Thoracic aorta (tissue), 2 donors: ENCODE measurements at regions not wholly inside any gene's neighbourhood (a gene's known extent, or its start where the extent isn't known, plus 50 kb on each side); places are given as distances from the start of the nearest gene placed in this dataset.

Experiments
- ATAC-seq: fragments of 150-250 bp; one replicate; pipeline ENCODE4 v1.8.0; 2017; ENCODE audit warnings: low read depth; ENCODE audit not compliant: insufficient number of reproducible peaks, low FRiP score
- DNase-seq: peaks from one replicate; pipeline ENCODE4 v3.0.0-alpha.2; 2020; ENCODE audit warnings: low spot score
- H3K27ac ChIP-seq, 2 donors: fragments of 200-600 bp; sonication (generic); 1 replicate in 1 of 2; 2 replicates in 1 of 2; pipeline ENCODE4 v1.5.1; 2016; ENCODE audit warnings: mild to moderate bottlenecking in 2 of 2, moderate library complexity in 2 of 2
- H3K27me3 ChIP-seq: fragments of 200-600 bp; sonication (generic); replicated peaks from 2 replicates; pipeline ENCODE4 v1.6.0; 2016; ENCODE audit warnings: mild to moderate bottlenecking; ENCODE audit not compliant: insufficient read depth
- H3K36me3 ChIP-seq: fragments of 200-600 bp; sonication (generic); one replicate; pipeline ENCODE4 v1.5.1; 2016
- H3K4me1 ChIP-seq, 2 donors: fragments of 200-600 bp; sonication (generic); 1 replicate in 1 of 2; 2 replicates in 1 of 2; pipeline versions ENCODE4 v1.5.1 to v1.6.0; 2016; ENCODE audit warnings: low read depth in 2 of 2, mild to moderate bottlenecking in 1 of 2; ENCODE audit not compliant: control insufficient read depth in 1 of 2
- H3K4me3 ChIP-seq: fragments of 200-600 bp; sonication (generic); 2 replicates; pipeline ENCODE4 v1.5.1; 2016; ENCODE audit warnings: mild to moderate bottlenecking
- H3K9me3 ChIP-seq: fragments of 200-600 bp; sonication (generic); 2 replicates; pipeline ENCODE4 v1.5.1; 2016
- CTCF ChIP-seq: fragments of 200-600 bp; sonication (generic); IDR thresholded peaks from one replicate; pipeline ENCODE4 v1.5.1; 2019; ENCODE audit warnings: antibody characterized with exemption

DNA sequence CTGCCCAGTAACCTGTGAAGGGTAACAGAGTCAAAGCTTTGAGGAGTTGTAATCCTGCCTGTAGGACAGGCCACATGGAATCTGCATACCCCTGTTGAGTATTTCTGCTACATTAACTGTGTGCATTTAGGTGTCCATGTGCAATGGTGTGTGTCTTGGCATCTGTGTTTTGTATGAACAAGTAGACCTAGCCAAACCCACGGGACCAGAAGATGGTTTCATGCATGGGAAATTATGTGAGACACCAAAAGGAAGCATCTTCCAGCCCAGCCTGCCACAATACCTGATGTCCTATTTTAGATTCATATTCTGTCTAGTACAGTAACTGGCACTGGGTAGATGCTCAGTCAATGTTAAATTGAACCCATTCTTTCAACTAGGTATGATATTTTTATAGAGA, 70.8 kb upstream of the KCND3 start:
- H3K36me3 ChIP-seq, result no peaks in the 10 kb centered on the region
- H3K4me1 ChIP-seq, result no peaks in the 10 kb centered on the region
- H3K27me3 ChIP-seq, result no peaks in the 10 kb centered on the region
- no peak overlapping the region for H3K4me3 ChIP-seq
- no peak for DNase-seq
- no peak overlapping the region for H3K27ac ChIP-seq
- no peaks in the 10 kb centered on the region for H3K9me3 ChIP-seq
- no peak for TF ChIP-seq CTCF
- ATAC-seq, result no peak

GRCh38 chr1:112061056-112061455, 71.6 kb upstream of the KCND3 start:
- H3K4me1 ChIP-seq, result no peaks in the 10 kb centered on the region
- H3K36me3 ChIP-seq, result no peaks in the 10 kb centered on the region
- no peak overlapping the region for H3K4me3 ChIP-seq
- H3K27ac ChIP-seq, result no peak overlapping the region
- DNase-seq (no peak), ATAC-seq (no peak)
- H3K9me3 ChIP-seq, result no peaks in the 10 kb centered on the region
- TF ChIP-seq CTCF, result no peak
- H3K27me3 ChIP-seq, result no peaks in the 10 kb centered on the region

- no peaks in the 10 kb centered on the region for H3K27me3 ChIP-seq
- H3K4me3 ChIP-seq, result no peak overlapping the region
- TF ChIP-seq CTCF, result no peak
- H3K4me1 ChIP-seq, result no peaks in the 10 kb centered on the region
- DNase-seq (no peak), ATAC-seq (no peak)
- no peaks in the 10 kb centered on the region for H3K36me3 ChIP-seq
- no peak overlapping the region for H3K27ac ChIP-seq
- H3K9me3 ChIP-seq, result no peaks in the 10 kb centered on the region
Observed at GRCh38 chr1:112061901-112062320, 72.4 kb upstream of the KCND3 start.

- Histone ChIP-seq H3K4me3 (no peak overlapping the region), H3K4me1 (no peaks in the 10 kb centered on the region), H3K36me3 (no peaks in the 10 kb centered on the region), H3K27me3 (no peaks in the 10 kb centered on the region), H3K9me3 (no peaks in the 10 kb centered on the region), H3K27ac (no peak overlapping the region)
- no peak for TF ChIP-seq CTCF
- ATAC-seq (no peak), DNase-seq (no peak)
Observed at GRCh38 chr1:112063781-112064728, 74.6 kb upstream of the KCND3 start.

GRCh38 chr1:112067989-112068388, 78.5 kb upstream of the KCND3 start:
- no peak for TF ChIP-seq CTCF
- no peak overlapping the region for H3K4me3 ChIP-seq
- no peaks in the 10 kb centered on the region for H3K4me1 ChIP-seq
- DNase-seq (no peak), ATAC-seq (no peak)
- no peak overlapping the region for H3K27ac ChIP-seq
- H3K36me3 ChIP-seq, result no peaks in the 10 kb centered on the region
- peaks cover 3% of the 10 kb centered on the region for H3K9me3 ChIP-seq
- no peaks in the 10 kb centered on the region for H3K27me3 ChIP-seq
